ENCODE measurements at regions not wholly inside any gene's neighbourhood (a gene's known extent, or its start where the extent isn't known, plus 50 kb on each side); places are given as distances from the start of the nearest gene placed in this dataset.

DNA sequence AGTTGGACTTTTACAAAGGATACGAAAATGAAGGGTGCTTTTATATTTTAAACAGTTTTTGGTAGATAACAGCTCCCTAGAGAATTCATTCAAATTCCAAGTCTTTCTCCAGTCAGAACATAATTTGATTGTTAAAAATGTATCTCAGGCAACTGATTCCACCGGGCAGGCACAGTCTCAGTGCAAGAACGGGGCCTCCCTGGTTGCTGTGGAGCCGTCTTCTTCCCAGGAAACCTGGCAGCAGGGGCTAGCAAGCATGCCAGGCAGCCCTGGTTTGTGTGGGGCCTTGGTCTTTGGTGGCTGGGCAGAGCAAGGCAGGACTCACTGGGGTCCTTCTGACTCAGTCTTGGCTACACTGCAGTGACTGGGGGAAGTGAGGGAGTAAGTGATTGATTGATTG is 143.5 kb downstream of the NXNL2 start (continued):
- no peak for TF ChIP-seq ZFP69B (tag by site-specific recombination; IDR thresholded peaks at IDR 0.05)

DNA sequence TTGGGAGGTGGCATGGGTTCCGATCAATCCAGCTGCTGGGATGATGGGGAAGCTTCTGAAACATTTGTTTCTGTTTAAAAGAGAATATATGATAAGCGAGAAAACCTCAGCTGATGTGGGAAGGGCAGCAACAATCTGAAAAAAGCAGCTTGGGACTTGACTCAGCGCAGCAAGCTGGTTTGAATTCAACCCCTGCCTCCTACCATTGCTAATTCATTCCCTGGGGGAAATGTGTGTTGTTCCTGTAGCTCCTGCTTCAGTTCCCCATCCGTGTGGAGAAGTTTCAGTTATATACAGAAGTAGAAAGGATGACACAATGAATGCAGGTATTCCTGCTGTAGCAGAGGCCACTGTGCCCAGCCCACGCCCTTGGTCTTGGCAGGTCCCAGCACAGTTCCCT is 145.1 kb downstream of the NXNL2 start:
- Histone ChIP-seq H3K9me3 (ENCODE audit: control insufficient read depth, insufficient read depth, low read depth, low read length) (no peaks in the 10 kb centered on the region), H3K4me3 (ENCODE audit: low read depth, low read length) (no peak overlapping the region), H3K36me3 (ENCODE audit: control insufficient read depth in 2 of 2, insufficient read depth in 1 of 2, low read length in 2 of 2) (no peaks in the 10 kb centered on the region), H3K4me1 (ENCODE audit: control insufficient read depth, insufficient read depth, low read length) (no peaks in the 10 kb centered on the region), H3K27ac (ENCODE audit: extremely low read depth, low read depth, low read length) (no peak overlapping the region)
- POLR2A ChIA-PET = no interaction called here
- TF ChIP-seq GFI1B (tag by site-specific recombination; IDR thresholded peaks at IDR 0.05) (no peak), ZNF146 (tag by site-specific recombination; IDR thresholded peaks at IDR 0.05) (no peak), ZNF747 (tag by site-specific recombination; IDR thresholded peaks at IDR 0.05) (no peak), ZNF157 (tag by site-specific recombination; IDR thresholded peaks at IDR 0.05) (no peak), ZFP41 (tag by site-specific recombination; IDR thresholded peaks at IDR 0.05; ENCODE audit: borderline replicate concordance) (no peak), ZNF155 (tag by site-specific recombination; IDR thresholded peaks at IDR 0.05) (no peak), ZNF211 (tag by site-specific recombination; IDR thresholded peaks at IDR 0.05; ENCODE audit: low read depth) (no peak), ZNF530 (tag by site-specific recombination; IDR thresholded peaks at IDR 0.05; ENCODE audit: low read depth) (no peak), ZNF341 (tag by site-specific recombination; IDR thresholded peaks at IDR 0.05; ENCODE audit: low read depth) (no peak), ZNF664 (tag by site-specific recombination; IDR thresholded peaks at IDR 0.05) (no peak), CTCF (tag by site-specific recombination; IDR thresholded peaks at IDR 0.05) (no peak), ZNF561 (tag by site-specific recombination; IDR thresholded peaks at IDR 0.05; ENCODE audit: borderline replicate concordance) (no peak), BCL6B (tag by site-specific recombination; IDR thresholded peaks at IDR 0.05) (no peak)
- TF ChIP-seq, protein P1, sequence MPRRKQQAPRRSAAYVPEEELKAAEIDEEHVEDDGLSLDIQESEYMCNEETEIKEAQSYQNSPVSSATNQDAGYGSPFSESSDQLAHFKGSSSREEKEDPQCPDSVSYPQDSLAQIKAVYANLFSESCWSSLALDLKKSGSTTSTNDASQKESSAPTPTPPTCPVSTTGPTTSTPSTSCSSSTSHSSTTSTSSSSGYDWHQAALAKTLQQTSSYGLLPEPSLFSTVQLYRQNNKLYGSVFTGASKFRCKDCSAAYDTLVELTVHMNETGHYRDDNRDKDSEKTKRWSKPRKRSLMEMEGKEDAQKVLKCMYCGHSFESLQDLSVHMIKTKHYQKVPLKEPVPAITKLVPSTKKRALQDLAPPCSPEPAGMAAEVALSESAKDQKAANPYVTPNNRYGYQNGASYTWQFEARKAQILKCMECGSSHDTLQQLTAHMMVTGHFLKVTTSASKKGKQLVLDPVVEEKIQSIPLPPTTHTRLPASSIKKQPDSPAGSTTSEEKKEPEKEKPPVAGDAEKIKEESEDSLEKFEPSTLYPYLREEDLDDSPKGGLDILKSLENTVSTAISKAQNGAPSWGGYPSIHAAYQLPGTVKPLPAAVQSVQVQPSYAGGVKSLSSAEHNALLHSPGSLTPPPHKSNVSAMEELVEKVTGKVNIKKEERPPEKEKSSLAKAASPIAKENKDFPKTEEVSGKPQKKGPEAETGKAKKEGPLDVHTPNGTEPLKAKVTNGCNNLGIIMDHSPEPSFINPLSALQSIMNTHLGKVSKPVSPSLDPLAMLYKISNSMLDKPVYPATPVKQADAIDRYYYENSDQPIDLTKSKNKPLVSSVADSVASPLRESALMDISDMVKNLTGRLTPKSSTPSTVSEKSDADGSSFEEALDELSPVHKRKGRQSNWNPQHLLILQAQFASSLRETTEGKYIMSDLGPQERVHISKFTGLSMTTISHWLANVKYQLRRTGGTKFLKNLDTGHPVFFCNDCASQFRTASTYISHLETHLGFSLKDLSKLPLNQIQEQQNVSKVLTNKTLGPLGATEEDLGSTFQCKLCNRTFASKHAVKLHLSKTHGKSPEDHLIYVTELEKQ (tag by site-specific recombination; IDR thresholded peaks at IDR 0.05; ENCODE audit: borderline replicate concordance) = no peak
- CTCF ChIA-PET = no interaction called here

GRCh38 chr9:88680505-88681160 is 145.7 kb downstream of the NXNL2 start:
- Histone ChIP-seq H3K4me1 (ENCODE audit: control insufficient read depth, insufficient read depth, low read length) (no peaks in the 10 kb centered on the region), H3K27ac (ENCODE audit: extremely low read depth, low read depth, low read length) (no peak overlapping the region), H3K4me3 (ENCODE audit: low read depth, low read length) (no peak overlapping the region), H3K9me3 (ENCODE audit: control insufficient read depth, insufficient read depth, low read depth, low read length) (no peaks in the 10 kb centered on the region), H3K36me3 (ENCODE audit: control insufficient read depth in 2 of 2, insufficient read depth in 1 of 2, low read length in 2 of 2) (no peaks in the 10 kb centered on the region)
- ChIA-PET POLR2A (no interaction called here), CTCF (no interaction called here)
- TF ChIP-seq ZSCAN4 (tag by site-specific recombination; IDR thresholded peaks at IDR 0.05) = no peak
- TF ChIP-seq HOXA7 (CRISPR knock-in tag; IDR thresholded peaks at IDR 0.05; ENCODE audit: borderline replicate concordance) = no peak
- no peak for TF ChIP-seq ZBTB8A (tag by site-specific recombination; IDR thresholded peaks at IDR 0.05)
- no peak for TF ChIP-seq ZNF2 (tag by site-specific recombination; IDR thresholded peaks at IDR 0.05)
